ENCODE measurements at regions not wholly inside any gene's neighbourhood (a gene's known extent, or its start where the extent isn't known, plus 50 kb on each side); places are given as distances from the start of the nearest gene placed in this dataset.

DNA sequence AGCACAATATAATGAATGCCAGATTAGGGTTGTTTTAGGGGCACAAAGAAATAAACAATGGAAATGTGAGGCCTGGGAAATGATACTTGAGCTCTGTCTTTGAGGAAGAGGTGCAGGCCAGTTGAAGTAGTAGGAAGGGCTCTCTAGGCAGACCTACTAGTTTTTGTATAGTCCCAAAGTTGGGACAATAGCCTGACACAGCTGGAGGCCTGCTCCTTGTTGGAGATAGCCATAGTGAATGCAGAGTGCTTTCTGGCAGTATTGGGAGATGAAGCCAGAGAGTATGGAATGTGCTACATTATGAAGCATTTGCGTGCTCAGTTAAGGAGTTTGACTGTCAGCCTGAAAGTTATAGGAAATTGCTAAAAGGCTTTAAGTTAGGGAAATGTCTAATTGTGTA, 251.2 kb upstream of the ZPLD1 start:
- no peak overlapping the region for H3K4me3 ChIP-seq (replicated peaks in 1 of 3; ENCODE audit: low read depth in 2 of 3, low read length in 3 of 3)
- Mint-ChIP-seq H3K9me3 (peaks cover 0 to 4% (median 0%) of the 10 kb centered on the region in 7 donors), H3K36me3 (no peaks in the 10 kb centered on the region), H3K27ac (peak overlapping the region in 1 of 7 donors; percentile 9), H3K4me3 (no peak overlapping the region), H3K27me3 (ENCODE audit: low read depth in 3 of 3) (no peaks in the 10 kb centered on the region), H3K4me1 (peaks cover 3% of the 10 kb centered on the region)
- no peak overlapping the region for H3K4me2 ChIP-seq (replicated peaks; ENCODE audit: extremely low read depth, low read length, poor library complexity, severe bottlenecking)
- H3K9me3 ChIP-seq (replicated peaks in 1 of 2; ENCODE audit: control insufficient read depth in 1 of 2, insufficient read depth in 1 of 2, low read length in 2 of 2): no peaks in the 10 kb centered on the region
- no peaks in the 10 kb centered on the region for H3K79me2 ChIP-seq (ENCODE audit: insufficient read depth, low read length)
- intact Hi-C loops (cut with micrococcal nuclease): no loop called here
- no peak overlapping the region for H3K9ac ChIP-seq (ENCODE audit: insufficient read depth, low read length, poor library complexity, severe bottlenecking)
- H2AFZ ChIP-seq (ENCODE audit: insufficient read depth, low read depth, low read length, poor library complexity, severe bottlenecking): no peak overlapping the region
- H3K27me3 ChIP-seq (ENCODE audit: control insufficient read depth in 2 of 2, insufficient read depth in 2 of 2, low read length in 2 of 2): no peaks in the 10 kb centered on the region
- TF ChIP-seq, protein P1, sequence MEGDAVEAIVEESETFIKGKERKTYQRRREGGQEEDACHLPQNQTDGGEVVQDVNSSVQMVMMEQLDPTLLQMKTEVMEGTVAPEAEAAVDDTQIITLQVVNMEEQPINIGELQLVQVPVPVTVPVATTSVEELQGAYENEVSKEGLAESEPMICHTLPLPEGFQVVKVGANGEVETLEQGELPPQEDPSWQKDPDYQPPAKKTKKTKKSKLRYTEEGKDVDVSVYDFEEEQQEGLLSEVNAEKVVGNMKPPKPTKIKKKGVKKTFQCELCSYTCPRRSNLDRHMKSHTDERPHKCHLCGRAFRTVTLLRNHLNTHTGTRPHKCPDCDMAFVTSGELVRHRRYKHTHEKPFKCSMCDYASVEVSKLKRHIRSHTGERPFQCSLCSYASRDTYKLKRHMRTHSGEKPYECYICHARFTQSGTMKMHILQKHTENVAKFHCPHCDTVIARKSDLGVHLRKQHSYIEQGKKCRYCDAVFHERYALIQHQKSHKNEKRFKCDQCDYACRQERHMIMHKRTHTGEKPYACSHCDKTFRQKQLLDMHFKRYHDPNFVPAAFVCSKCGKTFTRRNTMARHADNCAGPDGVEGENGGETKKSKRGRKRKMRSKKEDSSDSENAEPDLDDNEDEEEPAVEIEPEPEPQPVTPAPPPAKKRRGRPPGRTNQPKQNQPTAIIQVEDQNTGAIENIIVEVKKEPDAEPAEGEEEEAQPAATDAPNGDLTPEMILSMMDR (IDR thresholded peaks at IDR 0.05): no peak
- H3K4me1 ChIP-seq (ENCODE audit: control insufficient read depth in 1 of 2, insufficient read depth in 2 of 2, low read length in 2 of 2): peaks cover 24 to 27% of the 10 kb centered on the region in 2 donors
- no peak overlapping the region for H3K27ac ChIP-seq (ENCODE audit: low read depth in 1 of 2, low read length in 2 of 2)
- no peaks in the 10 kb centered on the region for H4K20me1 ChIP-seq (ENCODE audit: insufficient read depth, low read length)
- 100% methylated on average over 1 of the region's 1 CpG for WGBS (ENCODE audit: insufficient coverage)
- no peaks in the 10 kb centered on the region for H3K36me3 ChIP-seq (replicated peaks in 1 of 2; ENCODE audit: control insufficient read depth in 1 of 2, insufficient read depth in 2 of 2, low read length in 2 of 2)
- no peak for DNase-seq

DNA sequence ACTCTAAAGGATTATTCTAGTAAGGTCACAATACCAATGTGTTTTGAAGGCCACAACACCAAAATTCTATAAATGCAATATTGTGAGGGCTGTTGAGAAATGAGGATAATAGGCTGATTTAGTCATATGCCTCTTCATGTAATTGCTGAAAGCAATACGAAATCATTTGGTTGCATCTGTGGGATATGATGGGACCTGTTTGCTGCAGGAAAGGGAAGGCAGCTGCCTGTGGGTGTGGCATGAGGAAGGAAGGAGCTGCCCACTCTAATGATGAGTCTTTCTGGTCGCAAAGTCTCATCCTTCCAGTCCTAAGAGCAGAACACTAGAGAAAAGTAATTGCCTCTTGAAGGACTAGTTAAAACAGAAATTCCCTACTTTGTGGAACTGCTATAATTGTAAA, 245.3 kb upstream of the ZPLD1 start:
- Histone ChIP-seq H3K79me2 (ENCODE audit: insufficient read depth, low read length) (no peaks in the 10 kb centered on the region), H3K4me1 (ENCODE audit: control insufficient read depth in 1 of 2, insufficient read depth in 2 of 2, low read length in 2 of 2) (peaks cover 12 to 14% of the 10 kb centered on the region in 2 donors), H3K9ac (ENCODE audit: insufficient read depth, low read length, poor library complexity, severe bottlenecking) (no peak overlapping the region), H3K27me3 (ENCODE audit: control insufficient read depth in 2 of 2, insufficient read depth in 2 of 2, low read length in 2 of 2) (no peaks in the 10 kb centered on the region), H3K4me2 (replicated peaks; ENCODE audit: extremely low read depth, low read length, poor library complexity, severe bottlenecking) (no peak overlapping the region), H2AFZ (ENCODE audit: insufficient read depth, low read depth, low read length, poor library complexity, severe bottlenecking) (no peak overlapping the region), H3K36me3 (replicated peaks in 1 of 2; ENCODE audit: control insufficient read depth in 1 of 2, insufficient read depth in 2 of 2, low read length in 2 of 2) (no peaks in the 10 kb centered on the region), H4K20me1 (ENCODE audit: insufficient read depth, low read length) (no peaks in the 10 kb centered on the region), H3K27ac (ENCODE audit: low read depth in 1 of 2, low read length in 2 of 2) (no peak overlapping the region), H3K9me3 (replicated peaks in 1 of 2; ENCODE audit: control insufficient read depth in 1 of 2, insufficient read depth in 1 of 2, low read length in 2 of 2) (no peaks in the 10 kb centered on the region), H3K4me3 (replicated peaks in 1 of 3; ENCODE audit: low read depth in 2 of 3, low read length in 3 of 3) (no peak overlapping the region)
- peak in 1 of 3 donors; percentile 7 for DNase-seq
- peaks cover 17% of the 10 kb centered on the region for H3K4me1 Mint-ChIP-seq
- H3K36me3 Mint-ChIP-seq: no peaks in the 10 kb centered on the region
- TF ChIP-seq, protein P1 (IDR thresholded peaks at IDR 0.05): no peak
- 0% methylated on average over 1 of the region's 2 CpGs for WGBS (ENCODE audit: insufficient coverage)
- peaks cover 0 to 4% (median 0%) of the 10 kb centered on the region in 7 donors for H3K9me3 Mint-ChIP-seq
- no peaks in the 10 kb centered on the region for H3K27me3 Mint-ChIP-seq (ENCODE audit: low read depth in 3 of 3)
- peak overlapping the region in 1 of 7 donors; percentile 87 for H3K27ac Mint-ChIP-seq
- intact Hi-C loops (cut with micrococcal nuclease): no loop called here
- H3K4me3 Mint-ChIP-seq: no peak overlapping the region
